ENCODE measurements at regions not wholly inside any gene's neighbourhood (a gene's known extent, or its start where the extent isn't known, plus 50 kb on each side); places are given as distances from the start of the nearest gene placed in this dataset.
A peak's percentile ranks its signal among the peaks of the same experiment; 100 is the strongest.

DNA sequence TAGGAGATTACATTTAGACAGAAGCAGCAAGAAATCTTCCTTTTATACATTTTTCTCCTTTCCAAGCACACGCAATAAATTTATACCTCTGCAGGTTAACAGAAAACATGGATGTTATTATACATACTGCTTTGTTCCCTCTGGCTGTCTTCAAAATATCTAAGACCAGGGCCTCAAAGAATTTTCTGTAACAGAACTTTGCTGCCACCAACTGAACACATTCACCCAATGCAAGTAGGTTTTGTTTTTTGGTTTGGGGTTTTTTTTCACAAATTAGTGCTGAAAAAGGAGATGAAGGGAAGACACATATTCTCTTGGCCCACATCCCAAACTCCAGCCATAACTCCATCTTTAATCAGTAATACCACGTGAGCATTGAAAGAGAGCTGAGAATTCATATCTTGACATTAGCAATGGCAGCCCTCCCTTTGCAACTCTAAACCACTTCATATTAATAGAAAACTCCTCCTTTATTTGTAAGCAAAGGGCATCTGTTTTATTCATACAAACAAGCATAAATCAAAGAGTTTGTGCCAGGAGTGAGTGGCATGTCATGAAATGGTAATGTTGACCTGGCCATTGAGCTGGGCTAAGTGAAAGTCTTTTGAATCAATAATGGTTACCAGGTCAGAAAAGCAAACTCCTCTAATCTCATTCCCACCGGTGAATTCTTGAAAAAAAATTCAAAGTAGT is 150.8 kb upstream of the FSCB start:
- peak; percentile 5 for DNase-seq (ENCODE audit: low read depth)
- no peak overlapping the region for H3K4me3 ChIP-seq (ENCODE audit: low read length)
- TF ChIP-seq, protein P1, sequence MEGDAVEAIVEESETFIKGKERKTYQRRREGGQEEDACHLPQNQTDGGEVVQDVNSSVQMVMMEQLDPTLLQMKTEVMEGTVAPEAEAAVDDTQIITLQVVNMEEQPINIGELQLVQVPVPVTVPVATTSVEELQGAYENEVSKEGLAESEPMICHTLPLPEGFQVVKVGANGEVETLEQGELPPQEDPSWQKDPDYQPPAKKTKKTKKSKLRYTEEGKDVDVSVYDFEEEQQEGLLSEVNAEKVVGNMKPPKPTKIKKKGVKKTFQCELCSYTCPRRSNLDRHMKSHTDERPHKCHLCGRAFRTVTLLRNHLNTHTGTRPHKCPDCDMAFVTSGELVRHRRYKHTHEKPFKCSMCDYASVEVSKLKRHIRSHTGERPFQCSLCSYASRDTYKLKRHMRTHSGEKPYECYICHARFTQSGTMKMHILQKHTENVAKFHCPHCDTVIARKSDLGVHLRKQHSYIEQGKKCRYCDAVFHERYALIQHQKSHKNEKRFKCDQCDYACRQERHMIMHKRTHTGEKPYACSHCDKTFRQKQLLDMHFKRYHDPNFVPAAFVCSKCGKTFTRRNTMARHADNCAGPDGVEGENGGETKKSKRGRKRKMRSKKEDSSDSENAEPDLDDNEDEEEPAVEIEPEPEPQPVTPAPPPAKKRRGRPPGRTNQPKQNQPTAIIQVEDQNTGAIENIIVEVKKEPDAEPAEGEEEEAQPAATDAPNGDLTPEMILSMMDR (IDR thresholded peaks at IDR 0.05; ENCODE audit: insufficient read depth, low read depth, low read length, missing control alignments): peak; percentile 17

DNA sequence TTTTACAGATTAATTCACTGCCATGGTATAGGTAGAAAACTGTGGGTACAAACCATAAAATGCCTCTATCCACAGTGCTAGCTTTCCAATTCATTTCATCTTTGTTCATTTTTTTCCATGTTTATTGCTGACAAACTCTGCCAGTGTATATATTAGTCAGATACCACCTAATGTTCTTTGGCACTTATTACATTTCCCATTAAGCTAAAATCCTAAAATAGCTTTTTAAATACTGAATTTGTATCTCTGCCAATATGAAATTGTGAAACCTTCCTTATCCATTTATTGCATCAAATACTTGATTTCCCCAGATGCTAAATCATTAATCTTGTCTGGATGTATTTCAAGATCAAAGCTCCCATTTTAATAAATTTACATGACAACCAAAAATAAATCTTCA is 150.1 kb upstream of the FSCB start:
- DNase-seq (ENCODE audit: low read depth): no peak
- no peak overlapping the region for H3K4me3 ChIP-seq (ENCODE audit: low read length)
- TF ChIP-seq, protein P1 (IDR thresholded peaks at IDR 0.05; ENCODE audit: insufficient read depth, low read depth, low read length, missing control alignments): no peak

DNA sequence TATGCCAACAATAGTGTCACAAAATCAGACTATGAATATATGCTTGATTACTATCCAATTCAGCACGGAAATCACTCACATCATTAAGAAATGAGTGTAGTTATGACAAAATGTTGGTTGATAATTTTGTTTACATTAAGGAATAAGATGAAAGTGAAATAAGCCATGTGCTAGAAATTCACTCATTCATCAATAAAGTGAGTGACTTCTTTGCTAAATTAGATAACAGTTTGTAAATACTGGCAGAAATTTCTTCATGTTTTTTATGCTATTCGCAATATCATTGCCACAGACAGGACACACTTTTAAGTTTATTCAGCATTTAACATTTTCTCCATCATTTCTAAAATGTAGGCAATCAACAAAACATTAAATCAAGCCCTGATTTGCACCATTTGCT is 147.5 kb upstream of the FSCB start:
- no peak for DNase-seq (ENCODE audit: low read depth)
- TF ChIP-seq, protein P1 (IDR thresholded peaks at IDR 0.05; ENCODE audit: insufficient read depth, low read depth, low read length, missing control alignments): no peak
- no peak overlapping the region for H3K4me3 ChIP-seq (ENCODE audit: low read length)

DNA sequence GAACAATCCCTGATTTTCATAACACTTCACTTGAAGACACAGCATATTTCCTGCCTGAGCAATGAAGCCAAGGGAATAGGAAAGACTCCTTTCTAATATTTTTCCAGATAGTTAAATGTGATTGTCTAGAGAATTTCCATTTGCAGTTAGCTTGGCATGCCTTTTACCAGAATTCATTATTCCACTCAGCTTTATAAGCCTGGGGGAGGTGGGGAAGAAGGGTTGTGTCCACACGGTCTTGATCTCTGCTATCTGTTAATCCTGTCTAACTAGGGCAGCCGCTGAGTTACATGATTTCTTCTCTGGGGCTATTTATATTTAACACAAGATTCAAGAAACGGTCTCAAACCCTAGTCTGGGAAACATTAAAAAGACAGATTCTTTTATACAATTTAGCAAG is 146.6 kb upstream of the FSCB start:
- H3K4me3 ChIP-seq (ENCODE audit: low read length): no peak overlapping the region
- TF ChIP-seq, protein P1 (IDR thresholded peaks at IDR 0.05; ENCODE audit: insufficient read depth, low read depth, low read length, missing control alignments): no peak
- no peak for DNase-seq (ENCODE audit: low read depth)

DNA sequence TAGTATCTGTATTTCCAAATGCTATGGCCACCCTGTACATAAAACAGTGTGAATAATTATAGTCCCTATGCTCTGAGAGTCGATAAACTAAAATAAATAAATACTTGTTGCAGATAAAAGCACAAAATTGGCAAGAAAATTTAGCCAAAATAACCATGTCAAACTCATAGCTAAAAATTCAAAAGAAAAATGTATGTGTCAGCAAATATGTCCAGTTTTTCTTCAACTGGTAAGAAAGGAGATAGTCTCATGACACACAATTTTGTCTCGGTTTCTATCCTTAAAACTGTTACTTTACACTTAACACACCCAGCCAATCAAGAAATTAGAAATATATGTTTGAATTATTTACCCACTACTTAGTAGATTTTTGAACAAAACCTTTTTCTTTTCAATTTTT is 145.6 kb upstream of the FSCB start:
- TF ChIP-seq, protein P1 (IDR thresholded peaks at IDR 0.05; ENCODE audit: insufficient read depth, low read depth, low read length, missing control alignments): no peak
- no peak for DNase-seq (ENCODE audit: low read depth)
- H3K4me3 ChIP-seq (ENCODE audit: low read length): no peak overlapping the region

DNA sequence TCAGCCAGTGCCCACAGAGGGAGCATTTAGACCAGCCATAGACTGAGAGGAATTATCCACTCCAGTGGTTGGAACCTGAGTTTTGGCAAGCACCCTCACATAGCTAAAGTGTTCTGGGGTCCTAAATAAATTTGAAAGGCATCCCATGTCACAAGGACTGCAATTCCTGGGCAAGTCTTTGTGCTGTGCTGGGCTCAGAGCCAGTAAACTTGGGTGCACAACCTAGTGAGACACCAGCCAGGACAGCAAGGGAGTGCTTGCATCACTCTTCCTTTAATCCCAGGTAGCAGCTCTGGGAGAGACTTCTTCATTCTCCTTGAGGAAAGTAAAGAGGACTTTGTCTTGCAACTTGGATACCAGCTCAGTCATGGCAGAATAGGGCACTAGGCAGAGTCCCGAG is 142.0 kb upstream of the FSCB start:
- TF ChIP-seq, protein P1 (IDR thresholded peaks at IDR 0.05; ENCODE audit: insufficient read depth, low read depth, low read length, missing control alignments): no peak
- no peak overlapping the region for H3K4me3 ChIP-seq (ENCODE audit: low read length)
- no peak for DNase-seq (ENCODE audit: low read depth)

DNA sequence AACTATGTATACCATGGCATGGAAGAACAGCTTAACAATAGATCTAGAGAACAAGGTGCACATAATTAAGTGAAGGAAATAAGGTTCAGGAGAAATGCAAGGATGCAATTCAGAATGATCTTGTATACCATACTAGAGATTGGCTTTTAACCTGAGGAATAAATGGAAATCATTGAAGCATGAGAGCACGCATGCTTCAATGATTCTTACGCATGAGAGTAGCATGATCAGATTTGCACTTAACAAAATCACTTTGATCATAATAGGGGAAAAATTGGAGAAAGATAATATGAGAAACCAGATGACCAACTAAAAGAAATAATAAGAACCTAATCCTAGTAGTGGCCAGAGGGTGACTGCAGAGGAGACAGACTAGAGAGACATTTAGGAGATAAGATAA is 133.3 kb upstream of the FSCB start:
- H3K4me3 ChIP-seq (ENCODE audit: low read length): no peak overlapping the region
- DNase-seq (ENCODE audit: low read depth): no peak
- TF ChIP-seq, protein P1 (IDR thresholded peaks at IDR 0.05; ENCODE audit: insufficient read depth, low read depth, low read length, missing control alignments): no peak

Measured in epithelial cell of esophagus (primary cell).